Activated CD4-positive, alpha-beta T cell treated with anti-CD3 and anti-CD28 coated beads for 4 hours (primary cell): ENCODE measurements at regions not wholly inside any gene's neighbourhood (a gene's known extent, or its start where the extent isn't known, plus 50 kb on each side); places are given as distances from the start of the nearest gene placed in this dataset.

Experiments
- DNase-seq, 2 donors: peaks; one replicate each; pipeline ENCODE4 v3.0.0-alpha.2; 2020

DNA sequence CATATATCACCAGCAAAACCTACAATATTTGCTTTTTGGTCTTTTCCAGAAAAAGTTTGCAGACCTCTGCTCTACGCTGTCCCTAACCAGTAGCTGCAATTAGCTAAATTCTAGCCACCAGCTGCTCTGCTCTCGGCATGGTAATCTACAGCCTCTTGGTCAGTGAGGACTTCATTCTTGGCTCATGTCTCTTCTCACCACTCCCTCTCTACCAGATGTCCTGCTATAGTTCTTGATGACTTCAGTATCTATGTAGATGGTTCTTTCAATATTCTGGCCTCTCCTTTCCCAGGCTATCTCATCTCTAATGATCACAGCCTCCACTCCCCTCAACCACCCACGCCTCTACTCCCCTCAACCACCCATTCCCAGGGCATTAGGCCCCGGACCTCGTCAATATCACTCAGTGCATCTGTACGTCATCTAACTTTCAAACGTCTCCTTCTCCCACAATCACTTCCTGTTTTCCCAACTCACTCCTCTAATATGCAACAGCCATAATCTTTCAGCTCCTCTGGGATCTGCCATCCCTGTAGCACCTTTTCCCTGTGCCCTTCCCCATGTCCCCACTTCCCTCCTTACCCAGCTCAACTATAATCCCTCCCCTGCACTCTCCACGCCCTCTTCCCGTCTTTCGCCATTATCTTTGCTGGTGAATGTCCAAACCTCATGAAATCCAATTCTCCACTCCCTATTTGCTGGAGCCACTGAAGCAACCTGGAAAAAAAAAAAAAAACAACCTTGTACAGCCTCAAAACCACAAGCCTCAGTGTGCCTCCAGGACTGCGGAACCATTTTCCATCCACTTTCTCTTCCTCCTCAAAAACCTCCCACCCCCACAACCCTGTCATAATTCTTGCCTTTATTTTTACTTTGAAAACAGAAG is 429.4 kb upstream of the PROK2 start:
- no peak for DNase-seq

DNA sequence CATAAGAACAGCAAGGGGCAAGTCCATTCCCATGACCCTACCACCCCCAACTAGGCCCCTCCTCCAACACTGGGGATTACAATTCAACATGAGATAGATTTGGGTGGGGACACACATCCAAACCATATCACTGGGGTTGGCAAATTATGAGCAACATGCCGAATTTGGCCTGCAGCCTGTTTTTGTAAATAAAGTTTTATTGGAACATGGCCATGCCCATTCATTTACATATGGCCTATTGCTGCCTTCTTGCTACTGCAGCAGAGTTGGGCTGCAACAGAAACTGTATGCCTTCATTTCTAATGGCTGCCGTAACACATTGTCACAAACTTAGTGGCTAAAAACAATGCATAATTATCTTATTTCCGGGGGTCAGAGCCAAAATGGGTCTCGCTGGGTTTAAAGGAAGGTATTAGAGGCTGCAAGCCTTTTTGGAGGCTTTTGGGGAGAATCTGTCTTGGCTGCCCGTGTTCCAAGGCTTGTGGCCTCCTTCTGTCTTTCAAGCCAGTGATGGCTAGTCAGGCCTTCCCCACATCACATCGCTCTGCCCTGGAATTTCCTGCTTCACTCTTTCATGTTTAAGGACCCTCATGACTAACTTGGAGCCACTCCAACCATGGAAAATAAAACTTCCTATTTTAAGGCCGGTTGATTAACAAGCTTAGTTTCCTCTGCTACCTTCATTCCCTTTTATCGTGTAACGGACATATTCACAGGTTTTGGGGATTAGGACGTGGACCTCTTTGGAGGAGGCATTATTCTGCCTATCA is 428.5 kb upstream of the PROK2 start:
- DNase-seq = no peak

DNA sequence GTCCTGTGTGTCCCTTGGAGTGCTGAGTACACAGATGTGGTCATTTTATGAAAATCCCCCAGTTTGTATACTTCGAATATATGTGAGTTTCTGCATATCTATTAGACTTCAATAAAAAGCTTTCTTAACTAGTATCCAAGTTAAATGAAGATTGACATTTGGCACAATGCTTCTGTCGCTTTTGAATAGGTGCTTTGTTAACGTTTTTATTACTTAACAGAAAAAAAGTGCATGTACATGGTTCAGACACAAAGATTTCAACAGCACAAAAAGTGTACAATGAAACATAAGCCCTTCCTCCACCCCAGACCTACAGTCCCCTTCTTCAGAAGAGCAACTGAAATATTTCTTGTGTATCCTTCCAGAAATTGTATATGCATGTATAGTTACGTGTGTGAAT is 427.4 kb upstream of the PROK2 start:
- DNase-seq = no peak

DNA sequence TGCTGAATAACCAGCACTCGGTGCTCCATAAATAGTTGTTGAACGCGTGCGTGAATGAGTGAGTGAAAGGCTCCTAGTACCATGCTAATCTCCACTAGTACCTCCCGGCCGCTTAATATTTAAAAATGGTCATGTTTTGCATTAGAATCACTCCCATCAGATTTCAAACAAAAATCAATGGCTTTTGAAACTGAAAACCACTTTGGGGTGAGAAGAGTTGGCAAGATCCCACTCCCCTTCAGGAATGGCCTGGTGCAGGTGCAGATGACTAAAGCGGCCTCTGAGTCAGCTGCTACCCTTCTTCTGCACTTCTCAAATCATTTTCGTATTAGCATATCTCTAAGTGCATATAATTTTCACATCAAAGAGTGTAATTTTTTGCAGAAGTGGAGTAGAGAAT is 425.3 kb upstream of the PROK2 start:
- DNase-seq = no peak

DNA sequence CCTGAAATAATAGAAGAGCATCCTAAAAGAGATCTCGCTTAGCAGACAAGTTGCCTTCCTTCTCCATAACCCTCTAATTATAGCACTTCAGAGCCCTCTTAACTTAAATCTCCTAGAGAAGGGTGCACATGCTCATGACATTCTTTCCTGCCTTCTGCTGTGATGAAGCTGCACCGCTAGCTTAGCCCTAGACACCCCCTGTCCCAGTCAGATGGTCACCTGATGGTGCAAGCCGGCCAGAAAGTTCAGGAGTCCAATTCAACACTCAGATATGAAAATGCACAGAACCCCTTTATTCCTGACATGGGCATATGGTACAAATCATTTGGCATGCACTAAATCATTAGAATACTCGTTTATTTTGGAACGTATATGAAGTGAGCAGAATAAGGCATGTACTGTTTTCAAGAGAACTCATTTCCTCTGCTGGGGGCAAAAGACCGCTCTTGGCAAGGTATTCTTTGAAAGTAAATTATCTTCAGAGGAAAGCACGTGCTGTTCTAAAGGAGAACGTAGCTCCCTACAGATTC is 420.4 kb upstream of the PROK2 start:
- DNase-seq = no peak

DNA sequence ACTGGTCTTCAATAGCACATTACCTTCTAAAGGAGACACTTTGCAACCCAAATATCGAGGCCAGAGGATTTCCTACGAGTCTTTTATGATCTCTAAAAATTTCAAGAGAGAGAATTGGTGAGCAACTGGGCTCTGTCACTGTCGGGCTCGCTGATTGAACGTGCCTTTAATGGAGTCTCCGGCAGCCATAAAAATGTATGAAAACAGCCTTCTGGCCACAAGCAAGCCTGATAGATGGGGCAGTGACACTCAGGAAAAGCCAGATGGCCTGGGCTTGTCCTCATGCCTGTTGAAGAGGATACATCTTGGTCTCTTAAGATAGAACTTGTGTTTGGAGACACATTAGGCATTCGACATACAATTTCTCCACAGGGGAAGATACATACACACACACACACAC is 419.5 kb upstream of the PROK2 start:
- no peak for DNase-seq

DNA sequence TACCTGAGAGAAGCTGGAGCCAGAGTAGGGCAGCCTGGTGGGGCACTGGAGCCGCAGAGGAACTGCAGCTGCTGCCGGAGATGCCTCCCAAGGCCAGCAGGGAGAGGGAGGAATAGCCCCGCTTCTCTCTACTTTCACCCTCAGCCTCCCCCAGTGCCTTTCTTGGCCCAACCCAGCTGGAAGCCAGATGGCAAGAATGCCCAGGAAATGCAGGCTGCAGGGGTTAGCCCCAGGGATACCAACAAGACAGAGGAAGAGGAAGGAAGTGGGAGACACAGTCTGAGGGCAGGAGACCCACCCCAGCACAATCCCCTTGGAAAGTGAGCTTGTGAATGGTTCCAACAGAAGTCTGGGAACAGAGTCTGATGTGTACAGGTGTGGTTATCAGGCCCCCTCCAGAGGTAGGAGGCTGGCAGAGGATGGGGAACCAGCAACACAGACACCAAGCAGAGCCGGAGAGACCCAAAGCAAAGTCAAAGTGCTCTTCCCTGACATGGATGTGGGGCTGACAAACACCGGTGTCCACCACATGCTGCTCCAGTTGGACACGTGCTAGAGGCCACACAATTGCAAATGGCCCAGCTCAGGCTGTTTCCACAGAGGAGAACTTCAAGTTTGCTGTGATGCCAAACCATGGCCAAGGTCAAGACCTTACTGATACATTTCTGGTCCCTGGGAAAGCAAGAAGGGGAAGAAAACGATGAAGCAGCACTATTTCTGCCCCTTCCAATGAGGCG is 418.8 kb upstream of the PROK2 start:
- DNase-seq = no peak

DNA sequence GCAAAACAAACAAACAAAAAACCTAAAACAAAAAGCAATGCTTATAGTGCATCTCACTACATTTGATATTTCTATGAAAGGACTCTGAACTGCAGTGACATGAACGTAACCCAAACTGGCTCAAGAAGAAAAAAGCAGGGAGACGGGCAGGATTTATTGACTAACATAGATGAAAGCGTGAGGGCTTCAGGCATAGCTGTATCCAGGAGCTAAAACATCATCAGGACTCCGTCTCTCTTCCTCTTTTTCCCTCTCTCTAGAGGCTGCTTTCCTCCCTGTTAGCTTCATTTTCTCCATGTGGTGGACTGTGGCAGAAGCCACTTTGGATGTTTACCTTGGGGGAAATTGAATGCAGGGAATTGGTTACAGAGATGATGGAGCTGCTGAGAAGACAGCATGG is 418.2 kb upstream of the PROK2 start:
- DNase-seq = no peak

DNA sequence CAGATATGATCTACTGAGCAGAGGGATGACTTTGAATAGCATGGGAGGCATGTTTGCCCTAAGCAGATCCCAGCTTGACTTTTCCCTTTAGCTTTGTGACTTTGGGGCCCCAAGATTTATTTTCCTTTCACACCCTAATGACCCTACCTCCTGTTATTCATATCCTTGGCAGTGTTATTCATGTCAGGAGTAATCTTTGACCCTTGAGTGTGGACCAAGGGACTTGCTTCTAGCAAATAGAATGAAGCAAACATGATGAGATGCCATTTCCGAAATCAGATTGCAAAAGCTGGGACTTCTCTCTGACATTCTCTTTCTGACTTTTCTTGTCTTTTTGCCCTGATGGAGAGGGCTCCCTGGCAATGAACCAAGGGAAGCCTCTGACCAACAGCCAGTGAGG is 415.4 kb upstream of the PROK2 start:
- no peak for DNase-seq

DNA sequence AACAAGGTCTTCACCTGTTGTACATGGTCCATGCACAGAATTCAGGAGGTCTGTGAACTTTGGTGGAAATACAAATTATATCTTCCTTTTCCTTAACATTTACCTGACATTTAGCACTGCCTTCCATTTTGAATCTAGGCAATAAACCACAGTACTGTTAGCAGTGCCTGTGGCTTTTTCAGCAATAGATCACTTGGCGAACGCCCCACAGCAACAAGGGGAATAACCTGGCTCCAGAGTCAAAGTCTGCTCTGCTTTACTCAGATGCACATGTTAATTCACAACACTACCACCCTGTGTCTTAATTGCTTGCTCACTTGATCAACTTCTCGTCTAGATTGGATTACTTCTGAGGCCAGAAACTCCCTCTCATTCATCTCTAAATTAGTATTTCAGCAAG is 414.6 kb upstream of the PROK2 start:
- no peak for DNase-seq

DNA sequence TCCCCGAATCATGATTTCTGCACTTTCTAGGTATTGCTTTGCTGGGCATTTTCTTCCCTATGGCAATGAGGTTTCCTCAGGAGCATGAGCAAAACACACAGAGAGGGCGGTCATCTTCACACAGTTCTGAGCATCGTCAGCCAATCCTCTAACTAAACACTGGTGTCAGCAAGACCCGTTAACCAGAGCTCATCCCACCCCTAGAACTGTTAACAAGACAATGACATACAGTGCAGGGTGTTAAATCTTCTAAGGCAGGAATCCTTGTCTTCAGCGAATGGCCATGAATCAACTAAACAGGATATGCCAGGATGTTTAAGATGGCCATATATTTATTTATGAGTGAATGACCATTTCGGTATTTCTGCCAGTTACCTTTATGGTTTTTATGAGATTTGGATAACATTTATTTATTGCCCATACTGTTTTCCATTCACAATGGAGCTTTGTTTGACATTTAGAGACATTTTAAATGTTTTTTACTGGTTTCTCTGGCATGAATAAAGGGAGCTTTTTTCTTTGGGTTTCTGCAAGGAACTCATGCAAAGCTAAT is 411.5 kb upstream of the PROK2 start:
- no peak for DNase-seq

DNA sequence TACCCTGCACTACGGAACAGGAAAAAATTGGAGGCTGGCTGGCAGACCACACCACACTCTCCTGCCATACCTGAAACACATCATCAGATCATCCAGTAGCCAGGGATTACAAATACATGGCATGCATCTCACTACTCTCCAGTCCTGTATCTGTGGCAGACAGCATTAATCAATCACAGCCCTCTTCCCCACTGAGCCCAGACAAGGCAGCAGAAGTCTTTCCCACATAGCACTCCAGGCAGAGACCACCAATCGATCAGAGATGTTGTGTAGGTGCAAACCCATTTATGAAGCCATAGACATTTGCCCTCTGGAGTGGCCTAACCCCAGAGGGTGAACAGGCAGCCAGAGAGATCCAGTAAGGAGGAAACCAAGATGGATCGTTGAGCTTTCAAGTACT is 410.9 kb upstream of the PROK2 start:
- no peak for DNase-seq

DNA sequence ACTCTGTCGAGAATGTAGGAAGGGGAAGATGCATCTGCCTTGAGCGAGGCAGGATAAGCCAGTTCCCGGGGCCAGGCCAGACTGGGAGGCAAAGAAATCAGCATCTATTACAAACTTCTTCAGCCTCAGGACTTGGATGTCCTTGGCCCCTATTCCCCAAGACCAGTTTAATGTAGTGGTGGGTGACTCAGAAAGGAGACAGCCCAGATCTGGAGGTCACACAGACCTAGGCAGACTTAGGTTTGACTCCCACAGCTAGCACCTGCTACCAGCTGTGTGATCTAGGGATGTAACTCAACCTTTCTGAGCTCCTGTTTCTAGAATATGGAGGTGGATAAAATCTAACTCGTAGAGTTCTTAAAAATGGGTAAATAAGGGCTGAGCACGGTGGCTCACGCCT is 409.5 kb upstream of the PROK2 start:
- DNase-seq = no peak

DNA sequence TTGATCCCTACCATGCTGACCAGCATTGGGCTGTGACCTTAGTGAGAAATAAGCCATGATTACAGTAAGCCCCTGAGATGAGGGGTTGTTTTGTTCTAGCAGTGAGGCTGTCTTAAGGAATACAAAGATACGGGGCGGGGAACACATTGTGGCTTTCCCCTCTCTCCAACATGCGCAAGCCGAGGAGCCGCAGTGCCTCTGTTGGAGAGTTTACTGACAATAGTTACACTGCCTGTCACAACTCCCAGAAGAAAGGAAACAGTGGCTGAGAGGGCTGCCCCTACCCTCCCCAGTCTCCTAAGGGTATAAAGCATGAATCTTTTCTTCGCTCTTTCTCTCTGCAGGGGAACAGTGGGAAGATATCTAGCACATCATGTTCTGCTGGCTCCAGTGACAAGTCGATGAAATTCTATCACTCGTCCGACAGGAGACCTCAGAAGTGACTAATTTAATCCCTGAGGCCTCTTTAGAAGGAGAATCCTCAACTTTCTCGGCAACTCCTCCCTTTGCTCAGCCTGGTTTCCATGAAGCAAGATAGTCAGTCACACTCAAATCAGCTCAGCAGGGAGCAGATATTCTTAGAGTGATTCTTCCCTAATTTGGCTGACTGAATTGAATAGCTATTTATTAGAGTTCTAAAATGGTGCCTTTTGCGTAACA is 409.0 kb upstream of the PROK2 start:
- no peak for DNase-seq

DNA sequence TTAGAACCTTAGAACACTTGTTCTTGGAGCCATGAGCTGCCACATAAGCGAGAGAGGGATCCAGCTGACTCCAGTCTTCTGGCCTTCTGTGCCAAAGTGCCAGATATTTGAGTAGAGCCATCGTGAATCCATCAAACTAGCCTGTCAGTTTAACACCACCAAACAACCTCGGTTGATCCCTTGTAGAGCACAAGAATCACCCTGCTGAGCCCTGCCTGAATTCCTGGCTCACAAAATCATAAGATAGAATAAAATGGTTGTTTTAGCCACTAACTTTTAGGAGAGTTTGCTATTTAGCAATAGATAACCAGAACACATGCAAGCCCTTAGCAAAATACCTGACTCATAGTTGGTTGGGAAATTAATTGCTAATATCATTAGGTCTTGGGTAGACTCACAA is 407.6 kb upstream of the PROK2 start:
- DNase-seq = no peak

DNA sequence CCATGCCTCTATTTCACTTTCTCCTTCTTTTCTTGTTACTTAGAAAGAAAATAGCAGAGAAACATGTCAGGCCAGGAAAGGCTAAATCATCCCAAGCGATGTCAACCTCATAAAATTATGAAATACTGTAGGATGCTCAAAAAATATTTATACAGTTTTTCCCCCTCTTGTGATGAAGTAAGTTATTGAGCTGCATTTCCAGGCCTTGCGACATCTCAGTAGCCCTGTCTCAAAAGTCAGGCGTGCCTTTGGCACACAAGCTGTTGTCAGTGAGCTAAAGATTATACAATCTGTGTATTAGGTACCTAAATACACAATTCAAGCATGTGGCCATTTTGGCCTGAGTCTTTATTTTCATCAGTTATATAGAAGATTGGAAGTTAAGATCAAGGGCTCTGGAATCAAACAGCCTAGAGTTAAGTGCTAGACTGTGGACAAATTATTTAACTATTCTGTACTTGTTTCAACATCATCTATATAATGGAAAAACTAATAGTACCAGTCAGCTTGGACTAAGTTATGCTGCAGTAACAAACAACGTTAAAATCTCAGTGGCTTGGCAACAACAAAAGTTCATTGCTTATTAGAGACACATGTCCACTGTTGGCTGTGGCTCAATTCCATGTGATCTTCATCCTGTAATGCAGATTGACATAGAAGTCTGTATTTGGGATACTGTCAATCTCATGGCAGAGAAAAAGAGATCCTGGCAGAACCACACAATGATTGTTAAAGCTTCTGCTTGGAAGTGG is 406.4 kb upstream of the PROK2 start:
- no peak for DNase-seq

DNA sequence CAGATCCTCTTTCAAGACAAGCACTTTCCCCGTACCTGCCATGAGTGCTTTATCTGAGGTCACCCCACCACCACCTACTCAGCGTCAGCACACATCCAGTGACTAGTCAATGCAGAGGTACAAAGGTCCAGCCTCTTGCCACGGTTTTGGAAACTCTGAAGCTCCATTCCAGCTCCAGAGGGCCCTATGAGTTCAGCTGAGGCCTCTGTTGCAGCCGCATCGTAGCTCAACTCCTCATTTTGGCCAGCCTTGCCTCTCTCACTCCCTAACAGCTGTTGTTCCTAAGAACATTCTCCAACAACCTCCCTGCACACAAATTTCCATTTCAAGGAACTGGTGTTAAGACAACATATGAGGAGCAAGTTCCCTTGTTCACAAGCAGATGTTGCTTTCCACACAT is 405.1 kb upstream of the PROK2 start:
- DNase-seq = no peak

DNA sequence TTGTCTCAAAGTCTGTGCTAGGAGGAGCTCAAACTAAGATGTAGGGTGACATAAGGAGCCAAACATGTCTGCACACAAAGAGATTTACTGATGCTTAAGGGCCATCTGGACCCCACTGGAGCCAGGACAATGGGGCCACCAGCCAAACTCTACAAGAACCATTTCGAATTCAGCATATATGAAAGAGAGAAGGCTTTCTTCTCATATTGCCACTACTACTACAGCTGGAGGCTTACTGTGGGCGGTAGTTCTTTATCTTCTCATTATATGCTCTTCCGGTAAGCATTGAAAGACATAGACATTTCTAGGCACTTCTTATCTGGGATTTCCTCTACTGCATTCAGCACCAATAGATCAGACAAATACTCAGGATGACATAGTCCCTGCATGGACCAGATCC is 404.4 kb upstream of the PROK2 start:
- DNase-seq = no peak

DNA sequence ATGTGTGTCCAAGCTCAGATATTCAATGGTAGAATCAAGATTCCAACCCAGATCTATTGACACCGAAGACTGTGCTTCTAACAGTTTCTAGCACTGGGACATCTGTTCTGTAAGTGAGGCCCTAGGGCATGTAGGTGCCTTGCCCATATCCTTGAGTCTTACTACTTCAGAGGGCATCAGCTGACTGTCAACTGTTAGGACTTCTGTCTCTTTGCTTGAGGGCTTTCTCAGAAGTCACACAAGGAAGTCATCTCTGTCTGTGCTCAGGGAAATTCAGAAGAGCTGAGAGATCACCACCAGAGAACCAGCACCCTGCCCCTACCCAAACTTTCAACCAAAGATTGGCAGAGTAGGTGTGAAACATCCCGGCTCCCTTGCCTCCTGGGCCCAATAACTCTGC is 403.6 kb upstream of the PROK2 start:
- no peak for DNase-seq

DNA sequence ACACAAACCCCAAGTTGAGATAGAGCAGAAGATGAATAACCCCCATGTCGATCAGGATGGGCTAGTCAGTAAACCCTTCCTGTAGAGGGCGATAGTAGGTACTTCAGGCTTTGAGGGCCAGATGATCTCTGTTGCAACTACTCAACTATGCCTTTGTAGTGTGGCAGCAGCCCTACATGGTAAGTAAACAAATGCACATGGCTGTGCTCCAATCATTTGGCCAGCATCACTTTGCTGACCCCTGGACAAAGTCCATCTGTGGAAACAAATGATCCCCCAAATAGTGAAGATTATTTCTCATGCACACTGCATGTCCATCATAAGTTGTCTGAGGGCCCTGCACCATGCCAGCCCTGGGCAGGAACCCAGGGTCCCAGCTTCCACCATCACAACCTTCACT is 402.2 kb upstream of the PROK2 start:
- DNase-seq = no peak

DNA sequence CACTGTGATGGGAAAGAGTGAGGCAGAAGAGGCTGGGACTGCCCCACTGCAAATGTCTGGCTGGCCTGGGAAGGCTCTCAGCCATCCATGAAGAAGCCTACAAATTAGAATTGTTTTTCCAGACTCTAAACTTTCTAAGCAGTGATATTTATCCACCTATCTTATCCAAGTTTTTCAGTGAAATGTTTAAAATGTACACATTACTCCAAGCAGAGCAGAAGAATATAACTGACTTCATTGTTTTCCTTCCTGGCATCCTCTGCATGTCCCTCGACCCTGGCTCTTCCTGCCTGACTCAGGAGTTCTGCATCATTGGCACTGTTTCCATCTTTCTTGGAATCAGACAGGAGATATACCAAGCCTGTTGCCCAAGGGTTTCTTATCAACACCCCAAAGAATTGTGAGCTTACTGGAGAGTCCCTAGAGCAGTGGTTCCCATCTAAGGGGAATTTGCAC is 401.5 kb upstream of the PROK2 start:
- no peak for DNase-seq
